AG04450 (cell line): ENCODE measurements at regions not wholly inside any gene's neighbourhood (a gene's known extent, or its start where the extent isn't known, plus 50 kb on each side); places are given as distances from the start of the nearest gene placed in this dataset.
"Not testable (repeated sequence)": the region's sequence is repeated elsewhere in the genome, so short reads cannot be mapped to it uniquely, and the experiment has no call there.

Experiments
- CTCF ChIA-PET: fragments of 300-600, 350-600 bp; formaldehyde crosslinking; extraction: SDS; loops from one replicate; lab custom pipeline; 2022; ENCODE audit warnings: antibody characterized with exemption, inconsistent platforms; lab: Charles Lee
- POLR2A ChIA-PET: fragments of 350-600 bp; formaldehyde crosslinking; extraction: SDS; loops from one replicate; lab custom pipeline; 2021; ENCODE audit warnings: antibody characterized with exemption, inconsistent platforms; lab: Yijun Ruan, JAX
- DNase-seq: peaks from one replicate; pipeline ENCODE4 v3.0.0-alpha.2; 2011; ENCODE audit warnings: low read depth, low spot score
- H3K27ac ChIP-seq: one replicate; pipeline ENCODE4 v1.5.1; 2012; ENCODE audit warnings: low read depth, low read length, control low read depth
- H3K27me3 ChIP-seq: one replicate; pipeline ENCODE4 v1.6.0; 2012; ENCODE audit warnings: low read length; ENCODE audit not compliant: control insufficient read depth, insufficient read depth
- H3K4me3 ChIP-seq: 2 replicates; pipeline ENCODE4 v1.5.1; 2011; ENCODE audit warnings: mild to moderate bottlenecking, low read depth, low read length, control low read depth
- H3K9me3 ChIP-seq: 2 replicates; pipeline ENCODE4 v1.5.1; 2012; ENCODE audit warnings: low read length; ENCODE audit not compliant: control insufficient read depth, insufficient read depth
- TF ChIP-seq, protein P1 (sequence below): IDR thresholded peaks from 2 replicates; pipeline ENCODE4 v1.5.1; 2011; ENCODE audit warnings: low read depth, low read length, control low read depth, inconsistent platforms

DNA sequence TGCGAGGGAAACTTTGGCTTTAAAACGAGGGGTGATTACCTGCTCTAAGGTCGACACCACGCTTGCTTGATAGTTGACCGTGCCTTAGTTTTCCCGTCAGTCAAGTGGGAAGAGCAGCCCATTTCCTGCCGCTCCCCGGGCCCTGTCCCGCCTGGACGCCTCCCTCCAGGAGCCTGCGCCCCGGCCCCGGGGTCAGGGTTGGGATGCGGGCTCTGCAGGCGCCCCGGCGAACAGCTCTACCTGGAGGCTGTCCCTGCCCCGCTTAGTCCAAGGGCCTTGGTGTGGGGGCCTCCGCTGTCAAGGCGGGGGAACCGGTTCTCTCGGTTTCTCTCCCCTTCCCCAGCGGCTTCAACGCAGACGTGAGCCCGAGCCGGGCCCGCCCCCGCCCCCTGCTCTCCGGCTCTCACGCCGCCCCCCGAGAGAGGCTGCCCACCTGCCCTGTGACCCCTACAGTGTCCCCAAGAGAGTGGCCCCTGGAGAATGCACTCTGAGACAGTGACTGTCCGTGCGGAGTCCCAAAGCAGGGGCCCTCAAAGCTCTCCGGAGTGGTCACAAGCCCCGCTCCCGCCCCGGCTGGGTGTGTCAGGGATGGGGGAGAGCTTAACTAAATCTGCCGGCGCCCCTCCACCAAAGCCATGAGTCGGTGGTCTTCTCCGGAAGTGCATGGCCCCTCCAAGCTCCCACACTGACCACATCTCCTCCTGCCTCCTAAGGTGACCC is 117.4 kb upstream of the SMURF2 start:
- no peak for DNase-seq
- Histone ChIP-seq H3K27ac (no peak overlapping the region), H3K4me3 (no peak overlapping the region), H3K27me3 (peaks cover 10% of the 10 kb centered on the region), H3K9me3 (no peaks in the 10 kb centered on the region; the same call in 1 of the 2 replicates)
- ChIA-PET CTCF (no interaction called here), POLR2A (no interaction called here)
- TF ChIP-seq, protein P1, sequence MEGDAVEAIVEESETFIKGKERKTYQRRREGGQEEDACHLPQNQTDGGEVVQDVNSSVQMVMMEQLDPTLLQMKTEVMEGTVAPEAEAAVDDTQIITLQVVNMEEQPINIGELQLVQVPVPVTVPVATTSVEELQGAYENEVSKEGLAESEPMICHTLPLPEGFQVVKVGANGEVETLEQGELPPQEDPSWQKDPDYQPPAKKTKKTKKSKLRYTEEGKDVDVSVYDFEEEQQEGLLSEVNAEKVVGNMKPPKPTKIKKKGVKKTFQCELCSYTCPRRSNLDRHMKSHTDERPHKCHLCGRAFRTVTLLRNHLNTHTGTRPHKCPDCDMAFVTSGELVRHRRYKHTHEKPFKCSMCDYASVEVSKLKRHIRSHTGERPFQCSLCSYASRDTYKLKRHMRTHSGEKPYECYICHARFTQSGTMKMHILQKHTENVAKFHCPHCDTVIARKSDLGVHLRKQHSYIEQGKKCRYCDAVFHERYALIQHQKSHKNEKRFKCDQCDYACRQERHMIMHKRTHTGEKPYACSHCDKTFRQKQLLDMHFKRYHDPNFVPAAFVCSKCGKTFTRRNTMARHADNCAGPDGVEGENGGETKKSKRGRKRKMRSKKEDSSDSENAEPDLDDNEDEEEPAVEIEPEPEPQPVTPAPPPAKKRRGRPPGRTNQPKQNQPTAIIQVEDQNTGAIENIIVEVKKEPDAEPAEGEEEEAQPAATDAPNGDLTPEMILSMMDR: no peak

DNA sequence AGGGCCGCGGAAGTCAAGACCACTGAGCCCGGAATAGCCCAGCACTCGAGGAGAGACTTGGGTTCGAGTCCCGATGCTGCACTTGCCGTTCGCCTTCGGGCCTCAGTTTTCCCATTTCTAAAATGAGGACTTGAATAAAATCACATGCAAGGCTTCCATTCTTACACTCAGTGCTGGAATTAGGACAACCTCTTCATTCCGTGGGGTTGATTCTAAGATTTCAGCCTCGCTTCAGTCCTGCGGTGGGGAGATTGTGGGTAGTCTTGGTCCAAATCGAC is 116.9 kb upstream of the SMURF2 start:
- H3K27me3 ChIP-seq: peaks cover 10% of the 10 kb centered on the region
- POLR2A ChIA-PET, H3K4me3 ChIP-seq, H3K27ac ChIP-seq, DNase-seq, H3K9me3 ChIP-seq: not testable (repeated sequence)
- CTCF ChIA-PET: interaction anchor here (1.2 kb wide), 1 partner anchor 121 kb away, joined by 3 read pairs; no protein-coding TSS in a partner anchor

DNA sequence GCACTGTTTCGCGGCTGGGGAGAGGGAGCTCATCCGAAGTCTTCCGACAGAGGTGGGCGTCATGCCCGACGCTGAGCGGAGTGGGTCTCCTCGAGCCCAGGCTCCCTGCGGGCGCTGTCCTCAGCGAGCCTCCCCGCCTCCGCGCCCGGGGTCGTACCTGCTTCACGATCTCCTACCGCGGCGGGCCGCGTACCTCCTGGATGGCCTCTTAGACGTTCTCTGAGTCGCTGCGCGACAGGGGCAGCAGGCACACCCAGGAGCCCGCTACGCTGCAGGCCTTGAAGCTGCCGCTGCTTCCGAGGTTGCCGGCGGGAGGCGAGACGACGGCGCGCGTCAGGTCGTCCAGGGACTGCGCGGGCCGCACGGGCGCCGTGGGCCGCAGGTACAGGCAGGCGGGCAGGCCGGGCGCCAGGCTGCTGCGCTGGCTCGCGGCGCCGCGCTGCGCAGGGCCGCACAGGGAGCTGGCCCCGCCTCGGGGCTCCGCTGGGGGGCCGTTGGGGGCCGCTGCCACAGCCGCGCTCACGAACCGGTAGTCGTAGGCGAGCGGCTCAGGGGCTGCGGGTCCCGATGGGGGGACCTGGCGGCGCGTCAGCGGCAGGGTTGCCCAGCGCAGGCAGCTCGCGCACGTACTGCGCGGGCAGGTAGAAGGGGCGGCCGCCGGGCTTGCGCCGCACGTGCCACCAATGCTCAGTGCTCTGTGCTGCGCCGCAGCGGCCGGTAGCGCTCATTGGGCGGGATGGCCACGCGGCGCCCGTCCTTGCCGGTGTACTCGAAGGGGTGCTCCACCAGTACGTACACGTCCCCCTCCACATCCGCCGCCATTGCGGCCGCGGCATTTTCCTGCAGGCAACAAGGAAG is 116.4 kb upstream of the SMURF2 start:
- no peak overlapping the region for H3K27ac ChIP-seq
- TF ChIP-seq, protein P1: no peak
- no peak overlapping the region for H3K4me3 ChIP-seq
- no peaks in the 10 kb centered on the region; the same call in 1 of the 2 replicates for H3K9me3 ChIP-seq
- DNase-seq: no peak
- peaks cover 10% of the 10 kb centered on the region for H3K27me3 ChIP-seq
- ChIA-PET POLR2A (no interaction called here), CTCF (interaction anchor here (0.7 to 1.2 kb wide), 3 partner anchors 121 to 146 kb away, joined by 3 to 8 read pairs (median 3); no protein-coding TSS in a partner anchor)

DNA sequence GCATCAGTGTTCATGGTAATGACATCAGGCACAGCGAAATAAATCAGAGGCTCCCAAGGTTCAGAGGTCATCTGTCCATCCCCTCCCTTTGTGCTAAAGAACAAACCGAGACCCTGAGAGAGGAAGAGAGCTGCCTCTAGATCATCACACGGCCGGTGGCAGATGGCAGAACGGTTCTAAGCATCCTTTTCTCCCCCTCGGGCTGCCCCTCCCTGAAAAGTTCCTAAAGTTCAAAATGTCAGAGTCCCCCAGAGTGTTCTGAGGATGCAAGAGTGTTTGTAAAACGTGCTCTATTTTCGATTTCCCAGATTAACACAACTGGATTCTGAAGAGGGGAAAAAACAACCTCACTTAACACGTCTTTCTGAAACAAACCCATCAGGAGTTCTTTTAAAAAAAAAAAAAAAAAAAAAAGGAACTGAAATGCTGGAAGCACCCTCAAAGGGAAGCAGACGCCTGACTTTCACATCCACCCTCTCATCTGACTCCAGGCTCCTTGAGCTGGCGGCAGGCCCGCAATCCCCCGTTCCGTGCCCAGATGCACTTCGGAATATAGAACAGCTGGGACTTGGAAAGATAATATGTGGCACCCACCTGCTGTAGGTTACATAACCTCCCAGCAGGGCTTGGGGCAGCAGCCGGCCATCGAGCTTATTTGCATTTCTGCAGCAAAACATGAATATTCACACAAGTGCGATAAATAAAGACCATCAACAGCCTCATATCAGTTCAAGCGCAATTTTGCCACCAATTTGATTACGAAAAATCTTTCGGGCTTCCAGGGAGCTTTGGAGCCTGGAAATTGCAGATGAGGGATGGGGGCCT is 115.5 kb upstream of the SMURF2 start:
- no peak overlapping the region for H3K4me3 ChIP-seq
- no peak overlapping the region for H3K27ac ChIP-seq
- ChIA-PET CTCF (interaction anchor here (0.6 to 1.4 kb wide), 12 partner anchors 10 to 279 kb away, joined by 3 to 8 read pairs (median 4); no protein-coding TSS in a partner anchor), POLR2A (no interaction called here)
- no peaks in the 10 kb centered on the region; the same call in 1 of the 2 replicates for H3K9me3 ChIP-seq
- DNase-seq: no peak
- peaks cover 10% of the 10 kb centered on the region for H3K27me3 ChIP-seq
- TF ChIP-seq, protein P1: no peak

DNA sequence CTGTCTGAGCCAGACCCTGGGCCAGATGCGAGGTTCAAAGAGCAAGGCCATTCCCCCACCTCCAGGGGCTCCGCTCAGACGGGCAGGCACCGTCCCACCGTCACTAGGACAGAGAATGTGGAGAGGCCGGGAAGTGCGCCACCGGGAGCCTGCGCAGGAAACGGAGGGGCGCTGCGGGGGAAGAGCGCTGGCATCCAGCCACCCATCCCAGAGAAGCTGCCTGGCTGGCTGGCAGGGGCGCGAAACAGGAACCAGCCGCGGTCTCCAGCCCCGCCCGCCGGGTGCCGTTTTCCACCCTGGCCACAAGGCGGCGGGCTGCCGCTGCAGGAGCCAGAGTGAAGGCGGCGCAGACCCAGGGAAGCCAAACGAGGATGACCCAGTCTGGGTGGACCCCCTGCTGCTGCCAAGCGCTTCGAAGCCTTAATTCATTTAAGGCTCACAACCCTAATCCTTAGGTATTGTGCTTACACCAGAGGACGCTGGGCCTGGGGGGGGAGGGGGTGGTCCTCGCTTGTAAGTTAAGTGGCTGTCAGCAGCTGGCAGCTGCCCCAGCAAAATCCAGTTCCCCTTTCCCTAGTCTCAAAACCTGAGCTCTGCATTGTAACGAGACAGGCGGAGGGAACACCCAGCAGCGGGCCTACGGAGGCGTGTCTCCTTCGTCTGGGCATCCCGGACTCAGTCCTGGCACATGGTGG is 114.8 kb upstream of the SMURF2 start:
- Histone ChIP-seq H3K4me3 (peak overlapping the region; percentile 15; the same call in 1 of the 2 replicates), H3K27me3 (peaks cover 10% of the 10 kb centered on the region)
- peak; percentile 46 for DNase-seq
- TF ChIP-seq, protein P1: peak; percentile 86
- POLR2A ChIA-PET, H3K27ac ChIP-seq, H3K9me3 ChIP-seq: not testable (repeated sequence)
- CTCF ChIA-PET: interaction anchor here (0.6 to 1.4 kb wide), 10 partner anchors 11 to 1412 kb away, joined by 3 to 8 read pairs (median 4); no protein-coding TSS in a partner anchor
